ENCODE measurements at regions not wholly inside any gene's neighbourhood (a gene's known extent, or its start where the extent isn't known, plus 50 kb on each side); places are given as distances from the start of the nearest gene placed in this dataset.

GRCh38 chr10:107280293-107280692, 115.8 kb upstream of the SORCS1 start:
- no peak for TF ChIP-seq BCL11B (tag by site-specific recombination; IDR thresholded peaks at IDR 0.05; ENCODE audit: low read depth)
- no peak for TF ChIP-seq CTCF (tag by site-specific recombination; IDR thresholded peaks at IDR 0.05)
- TF ChIP-seq BCL6B (tag by site-specific recombination; IDR thresholded peaks at IDR 0.05), result no peak
- TF ChIP-seq ZNF350 (tag by site-specific recombination; IDR thresholded peaks at IDR 0.05), result no peak
- no peak for TF ChIP-seq ZNF658 (tag by site-specific recombination; IDR thresholded peaks at IDR 0.05)
- TF ChIP-seq PATZ1 (tag by site-specific recombination; IDR thresholded peaks at IDR 0.05), result no peak
- TF ChIP-seq ZNF561 (tag by site-specific recombination; IDR thresholded peaks at IDR 0.05; ENCODE audit: borderline replicate concordance), result no peak
- TF ChIP-seq TCF7L2 (IDR thresholded peaks at IDR 0.05; ENCODE audit: borderline replicate concordance, low read depth, low read length), result no peak
- no peak for TF ChIP-seq YY1 (tag by site-specific recombination; IDR thresholded peaks at IDR 0.05)
